Hepatocyte (in vitro differentiated cells): ENCODE measurements at regions not wholly inside any gene's neighbourhood (a gene's known extent, or its start where the extent isn't known, plus 50 kb on each side); places are given as distances from the start of the nearest gene placed in this dataset.

Source experiments
- CTCF ChIP-seq: fragments of 200-600 bp; sonication (generic); IDR thresholded peaks from 2 replicates; pipeline ENCODE4 v1.5.1; 2016; ENCODE audit warnings: antibody characterized with exemption, mild to moderate bottlenecking; ENCODE audit not compliant: poor library complexity
- EZH2 ChIP-seq: fragments of 200-600 bp; sonication (generic); IDR thresholded peaks from 2 replicates; pipeline ENCODE4 v1.6.1; 2016; ENCODE audit warnings: antibody characterized with exemption, mild to moderate bottlenecking, borderline replicate concordance
- EZH2phosphoT487 ChIP-seq: fragments of 200-600 bp; sonication (generic); IDR thresholded peaks from one replicate; pipeline ENCODE4 v1.6.1; 2018; ENCODE audit warnings: antibody characterized with exemption, mild to moderate bottlenecking, low read depth, moderate library complexity; ENCODE audit not compliant: unreplicated experiment, severe bottlenecking

GRCh38 chr3:2001306-2002108, 97.2 kb upstream of the CNTN4 start:
- TF ChIP-seq CTCF (no peak), EZH2phosphoT487 (no peak), EZH2 (no peak)
